IMR-90 (cell line): ENCODE measurements at regions not wholly inside any gene's neighbourhood (a gene's known extent, or its start where the extent isn't known, plus 50 kb on each side); places are given as distances from the start of the nearest gene placed in this dataset.

Experiments used
- ATAC-seq: fragments of 200-7000 bp; cut with Tn5 transposase; 2 replicates; pipeline ENCODE4 v1.9.1; 2020; ENCODE audit warnings: low read depth, mild to moderate bottlenecking, moderate library complexity
- BruUV-seq: library from RNA; stranded (reverse); fragments of 400-500 nt; replicated peaks from 2 replicates; lab custom pipeline; 2021; lab: Mats Ljungman, UMichigan
- CTCF ChIA-PET: fragments of 300-600 bp; formaldehyde crosslinking; extraction: SDS; loops from one replicate; lab custom pipeline; 2021; ENCODE audit warnings: antibody characterized with exemption; lab: Yijun Ruan, JAX
- POLR2A ChIA-PET: fragments of 300-600 bp; sonication (Branson Sonifier 250); formaldehyde crosslinking; loops from one replicate; lab custom pipeline; 2022; ENCODE audit warnings: antibody characterized with exemption; ENCODE audit not compliant: unreplicated experiment; lab: Charles Lee
- DNase-seq: peaks from one replicate; pipeline ENCODE4 v3.0.0; 2013
- H2AFZ ChIP-seq: replicated peaks from 2 replicates; pipeline ENCODE3; 2013; ENCODE audit warnings: low read length, mild to moderate bottlenecking; ENCODE audit not compliant: poor library complexity
- H2AK5ac ChIP-seq: 2 replicates; pipeline ENCODE4 v1.6.1; 2013; ENCODE audit warnings: low read depth, low read length, inconsistent platforms
- H2AK9ac ChIP-seq: replicated peaks from 2 replicates; pipeline ENCODE3; 2013; ENCODE audit warnings: mild to moderate bottlenecking, low read depth, low read length, moderate library complexity; ENCODE audit not compliant: poor library complexity
- H2BK120ac ChIP-seq: 2 replicates; pipeline ENCODE4 v1.6.1; 2013; ENCODE audit warnings: low read depth, low read length, inconsistent platforms
- H2BK15ac ChIP-seq: 3 replicates; pipeline ENCODE4 v1.6.1; 2013; ENCODE audit warnings: low read depth, low read length, inconsistent platforms
- H2BK20ac ChIP-seq: 2 replicates; pipeline ENCODE4 v1.6.1; 2013; ENCODE audit warnings: low read depth, mild to moderate bottlenecking, inconsistent platforms, low read length, moderate library complexity
- H2BK5ac ChIP-seq: 2 replicates; pipeline ENCODE4 v1.6.1; 2013; ENCODE audit warnings: mild to moderate bottlenecking, low read depth, low read length, inconsistent platforms; ENCODE audit not compliant: poor library complexity, severe bottlenecking
- H3K14ac ChIP-seq: replicated peaks from 2 replicates; pipeline ENCODE4 v1.6.1; 2013; ENCODE audit warnings: low read depth, low read length, inconsistent platforms
- H3K18ac ChIP-seq: 2 replicates; pipeline ENCODE4 v1.6.1; 2013; ENCODE audit warnings: low read depth, low read length, control low read depth
- H3K23ac ChIP-seq: 2 replicates; pipeline ENCODE4 v1.6.1; 2013; ENCODE audit warnings: low read depth, low read length, inconsistent platforms
- H3K27ac ChIP-seq: 2 replicates; pipeline ENCODE4 v1.5.1; 2013; ENCODE audit warnings: mild to moderate bottlenecking, control low read depth, low read length; ENCODE audit not compliant: insufficient read depth
- H3K27me3 ChIP-seq: 2 replicates; pipeline ENCODE4 v1.6.1; 2013; ENCODE audit warnings: low read length; ENCODE audit not compliant: control insufficient read depth, insufficient read depth
- H3K36me3 ChIP-seq: 2 replicates; pipeline ENCODE4 v1.6.1; 2013; ENCODE audit warnings: low read length, mixed read lengths; ENCODE audit not compliant: control insufficient read depth, insufficient read depth
- H3K4ac ChIP-seq: 2 replicates; pipeline ENCODE4 v1.6.1; 2013; ENCODE audit warnings: low read depth, low read length, inconsistent platforms
- H3K4me1 ChIP-seq: 2 replicates; pipeline ENCODE4 v1.6.1; 2013; ENCODE audit warnings: low read length, mixed read lengths; ENCODE audit not compliant: control insufficient read depth, insufficient read depth
- H3K4me2 ChIP-seq: 2 replicates; pipeline ENCODE4 v1.6.1; 2013; ENCODE audit warnings: low read depth, mild to moderate bottlenecking, control low read depth, low read length, moderate library complexity
- H3K4me3 ChIP-seq: 2 replicates; pipeline ENCODE4 v1.5.1; 2013; ENCODE audit warnings: low read depth, mild to moderate bottlenecking, control low read depth, low read length, moderate library complexity; ENCODE audit not compliant: insufficient read depth
- H3K56ac ChIP-seq: 2 replicates; pipeline ENCODE4 v1.6.1; 2013; ENCODE audit warnings: low read length, inconsistent platforms; ENCODE audit not compliant: insufficient read depth; ENCODE audit errors: extremely low read depth
- H3K79me1 ChIP-seq, 2 experiments: 2 replicates each; pipeline ENCODE4 v1.6.1; 2013; ENCODE audit warnings: low read length in 2 of 2, inconsistent platforms in 1 of 2, low read depth in 1 of 2
- H3K9ac ChIP-seq: 2 replicates; pipeline ENCODE4 v1.6.1; 2013; ENCODE audit warnings: low read depth, low read length, control low read depth
- H3K9me1 ChIP-seq: 2 replicates; pipeline ENCODE4 v1.6.1; 2013; ENCODE audit warnings: low read length, inconsistent platforms; ENCODE audit not compliant: insufficient read depth
- H3K9me3 ChIP-seq: 2 replicates; pipeline ENCODE4 v1.6.1; 2013; ENCODE audit warnings: low read length; ENCODE audit not compliant: control insufficient read depth, insufficient read depth
- H4K20me1 ChIP-seq: 2 replicates; pipeline ENCODE4 v1.6.1; 2013; ENCODE audit warnings: low read length, inconsistent platforms; ENCODE audit not compliant: insufficient read depth
- H4K5ac ChIP-seq: 2 replicates; pipeline ENCODE4 v1.6.1; 2013; ENCODE audit warnings: mild to moderate bottlenecking, low read depth, low read length, control low read depth
- H4K8ac ChIP-seq, 2 experiments: 2 replicates each; pipeline ENCODE4 v1.6.1; 2013; ENCODE audit warnings: low read depth in 2 of 2, low read length in 2 of 2, control low read depth in 1 of 2, inconsistent platforms in 1 of 2
- H4K91ac ChIP-seq: 2 replicates; pipeline ENCODE4 v1.6.1; 2013; ENCODE audit warnings: low read depth, low read length, inconsistent platforms; ENCODE audit not compliant: insufficient read depth
- BHLHE40 ChIP-seq: fragments of 150-350 bp; IDR thresholded peaks from 2 replicates; pipeline ENCODE4 v1.6.1; 2016; ENCODE audit warnings: mild to moderate bottlenecking, low read depth, low read length
- ELK1 ChIP-seq: fragments of 150-350 bp; IDR thresholded peaks from 2 replicates; pipeline ENCODE4 v1.6.1; 2016; ENCODE audit warnings: low read depth, mild to moderate bottlenecking, low read length, moderate library complexity, borderline replicate concordance
- FOS ChIP-seq: fragments of 150-350 bp; IDR thresholded peaks from 2 replicates; pipeline ENCODE4 v1.6.1; 2016; ENCODE audit warnings: low read depth, low read length
- MAZ ChIP-seq: IDR thresholded peaks from 2 replicates; pipeline ENCODE4 v1.6.1; 2012; ENCODE audit warnings: low read depth, mild to moderate bottlenecking, low read length, improper control_type of control experiment, moderate library complexity, borderline replicate concordance
- POLR2A ChIP-seq: IDR thresholded peaks from 2 replicates; pipeline ENCODE4 v1.6.1; 2012; ENCODE audit warnings: mild to moderate bottlenecking, low read depth, low read length
- RAD21 ChIP-seq: IDR thresholded peaks from 2 replicates; pipeline ENCODE4 v1.6.1; 2012; ENCODE audit warnings: low read length, improper control_type of control experiment
- SMC3 ChIP-seq: fragments of 150-350 bp; IDR thresholded peaks from 2 replicates; pipeline ENCODE4 v1.6.1; 2016; ENCODE audit warnings: low read depth, mild to moderate bottlenecking, antibody characterized with exemption, low read length, moderate library complexity
- WGBS, 2 experiments: methylation state at CpG; one replicate each; pipeline versions ENCODE4 v1.1.5 to v1.1.7; 2013; ENCODE audit warnings: missing lambda C conversion rate in 2 of 2; ENCODE audit not compliant: insufficient read length in 1 of 2; ENCODE audit errors: extremely low coverage in 2 of 2; 5-methylcytosine and 5-hydroxymethylcytosine counted together
- dilution Hi-C: fragments of 300-500 bp; cut with HindIII; formaldehyde crosslinking; loops from one replicate; pipeline ENCODE4 v1.14.3; 2018; ENCODE audit warnings: low sequenced_read_pairs; ENCODE audit not compliant: unreplicated experiment
- in situ Hi-C: fragments of 300-500 bp; cut with MboI; formaldehyde crosslinking; loops from 3 replicates; pipeline ENCODE4 v1.14.3; 2019; ENCODE audit warnings: low sequenced_read_pairs, inconsistent platforms, mixed read lengths
- intact Hi-C: fragments of 100-400 bp; cut with micrococcal nuclease; formaldehyde crosslinking; loops from 2 replicates; pipeline ENCODE4 v1.10.0; 2022

DNA sequence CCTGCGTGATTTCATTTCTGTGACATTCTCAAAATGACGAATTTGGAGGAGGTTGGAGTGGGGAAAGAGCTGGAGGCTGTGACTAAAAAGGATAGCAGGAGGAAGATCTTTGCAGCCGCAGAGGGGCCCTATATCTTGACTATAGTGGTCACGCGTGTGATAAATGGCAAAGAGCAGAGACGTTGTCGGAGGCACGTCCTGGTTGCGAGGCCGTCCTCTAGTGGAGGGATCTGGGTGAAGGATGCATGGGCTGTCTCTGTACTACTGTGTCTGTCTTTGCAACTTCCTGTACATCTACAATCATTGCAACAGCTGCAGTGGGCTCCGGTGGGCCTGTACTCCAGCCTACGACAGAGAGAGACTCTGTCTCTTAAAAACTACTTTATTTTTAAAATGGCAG is 76.6 kb downstream of the YTHDF1 start:
- Histone ChIP-seq H3K23ac (no peak overlapping the region), H3K14ac (no peak overlapping the region), H2AFZ (no peak overlapping the region), H4K20me1 (no peaks in the 10 kb centered on the region), H3K4me3 (no peak overlapping the region), H3K56ac (no peak overlapping the region), H3K36me3 (no peaks in the 10 kb centered on the region), H2AK5ac (no peak overlapping the region), H3K4ac (no peak overlapping the region), H3K4me2 (no peak overlapping the region), H4K5ac (no peak overlapping the region), H3K79me1 (no peaks in the 10 kb centered on the region), H4K8ac (no peak overlapping the region), H3K9ac (no peak overlapping the region), H3K9me1 (no peaks in the 10 kb centered on the region), H2BK20ac (no peak overlapping the region), H3K27me3 (peaks cover 19% of the 10 kb centered on the region), H3K9me3 (no peaks in the 10 kb centered on the region), H2BK120ac (no peak overlapping the region), H2AK9ac (no peak overlapping the region), H3K27ac (no peak overlapping the region), H4K91ac (no peak overlapping the region), H3K4me1 (no peaks in the 10 kb centered on the region), H3K18ac (no peak overlapping the region), H2BK15ac (no peak overlapping the region), H2BK5ac (no peak overlapping the region)
- no TSS peak for BruUV-seq
- POLR2A ChIA-PET, result no interaction called here
- TF ChIP-seq SMC3 (no peak), FOS (no peak), ELK1 (no peak), BHLHE40 (no peak), MAZ (no peak), POLR2A (no peak), RAD21 (no peak)
- CTCF ChIA-PET, result no interaction called here
- no peak for ATAC-seq
- intact Hi-C loops, result no loop called here
- DNase-seq, result no peak
- 75% methylated on average over 5 of the region's 12 CpGs; no CpG with 5 or more reads in 1 of the 2 experiments for WGBS, 2 experiments
- dilution Hi-C loops, result no loop called here
- in situ Hi-C loops, result no loop called here
